ENCODE measurements at regions not wholly inside any gene's neighbourhood (a gene's known extent, or its start where the extent isn't known, plus 50 kb on each side); places are given as distances from the start of the nearest gene placed in this dataset.

- ATAC-seq (peak; percentile 53), DNase-seq (ENCODE audit: low spot score) (no peak)
Observed at GRCh38 chr3:102102394-102102793, 253.1 kb downstream of the NFKBIZ start.

DNA sequence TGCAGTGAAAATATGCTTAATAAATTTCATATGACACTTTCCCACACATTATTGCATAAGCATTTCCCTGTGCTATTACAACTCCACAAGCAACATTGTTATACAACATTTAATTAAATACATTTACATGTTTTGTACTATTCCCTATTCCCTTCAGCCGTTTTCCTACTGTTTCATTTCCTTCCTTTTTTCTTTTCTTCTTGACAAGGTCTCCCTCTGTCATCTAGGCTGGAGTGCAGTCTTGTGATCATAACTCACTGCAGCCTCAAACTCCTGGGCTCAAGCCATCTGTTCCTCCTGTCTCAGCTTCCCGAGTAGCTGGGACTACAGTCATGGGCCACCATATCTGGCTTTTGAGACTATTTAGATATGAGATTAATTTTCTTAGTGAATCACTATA is 254.7 kb downstream of the NFKBIZ start:
- ATAC-seq (no peak), DNase-seq (ENCODE audit: low spot score) (no peak)

GRCh38 chr3:102105193-102105592 is 255.9 kb downstream of the NFKBIZ start:
- no peak for DNase-seq (ENCODE audit: low spot score)

GRCh38 chr3:102106416-102107097 is 257.2 kb downstream of the NFKBIZ start:
- no peak for ATAC-seq
- DNase-seq (ENCODE audit: low spot score), result no peak

More at GRCh38 chr3:102105193-102105592, 255.9 kb downstream of the NFKBIZ start:
- no peak for ATAC-seq

DNA sequence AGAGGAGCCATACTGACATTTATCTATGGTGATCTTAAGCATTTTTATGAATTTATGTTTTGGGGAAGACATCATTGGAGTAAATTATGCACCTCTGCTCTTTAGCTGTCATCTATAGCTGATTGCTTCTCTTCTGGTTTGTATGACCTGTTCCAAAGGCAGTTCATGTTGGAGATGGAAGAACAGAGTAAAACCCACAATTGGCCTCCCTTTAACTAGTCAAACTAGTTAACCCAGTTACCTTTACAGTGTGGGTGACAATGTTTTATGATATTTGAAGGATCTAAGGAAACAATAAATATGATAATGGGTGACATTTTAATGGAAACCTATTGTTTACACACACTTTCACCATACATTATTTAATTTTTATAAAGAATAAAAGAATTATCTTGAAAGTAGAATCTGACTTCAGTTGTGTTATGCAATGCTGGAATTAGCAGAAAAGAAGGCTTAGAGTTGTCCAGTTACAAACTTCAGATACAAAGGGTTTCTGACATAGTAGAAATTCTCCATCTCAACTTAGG is 263.5 kb downstream of the NFKBIZ start:
- no peak for DNase-seq (ENCODE audit: low spot score)
- ATAC-seq, result no peak

- ATAC-seq, result peak; percentile 44
- no peak for DNase-seq (ENCODE audit: low spot score)
Observed at GRCh38 chr3:102113421-102114041, 264.2 kb downstream of the NFKBIZ start.

GRCh38 chr3:102114264-102114979 is 265.1 kb downstream of the NFKBIZ start:
- DNase-seq (ENCODE audit: low spot score) (no peak), ATAC-seq (no peak)

DNA sequence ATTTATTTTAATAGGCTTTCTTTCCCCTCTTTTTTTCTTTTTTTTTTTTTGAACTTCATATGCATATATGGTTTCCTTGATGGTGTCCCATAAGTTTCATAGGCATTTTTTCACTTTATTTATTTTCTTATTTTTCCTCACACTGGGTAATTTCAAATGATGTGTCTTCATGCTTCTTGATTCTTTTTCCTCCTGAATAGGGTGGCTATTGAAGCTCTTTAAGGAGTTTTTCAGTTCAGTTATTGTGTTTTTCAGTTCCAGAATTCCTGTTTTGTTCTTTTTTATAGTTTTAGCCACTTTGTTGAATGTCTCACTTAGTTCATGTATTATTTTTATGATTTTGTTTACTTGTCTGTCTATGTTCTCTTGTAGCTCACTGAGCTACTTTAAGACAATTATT is 273.2 kb downstream of the NFKBIZ start:
- no peak for ATAC-seq
- no peak for DNase-seq (ENCODE audit: low spot score)

GRCh38 chr3:102123590-102124190 is 274.4 kb downstream of the NFKBIZ start:
- ATAC-seq (no peak), DNase-seq (ENCODE audit: low spot score) (no peak)

DNA sequence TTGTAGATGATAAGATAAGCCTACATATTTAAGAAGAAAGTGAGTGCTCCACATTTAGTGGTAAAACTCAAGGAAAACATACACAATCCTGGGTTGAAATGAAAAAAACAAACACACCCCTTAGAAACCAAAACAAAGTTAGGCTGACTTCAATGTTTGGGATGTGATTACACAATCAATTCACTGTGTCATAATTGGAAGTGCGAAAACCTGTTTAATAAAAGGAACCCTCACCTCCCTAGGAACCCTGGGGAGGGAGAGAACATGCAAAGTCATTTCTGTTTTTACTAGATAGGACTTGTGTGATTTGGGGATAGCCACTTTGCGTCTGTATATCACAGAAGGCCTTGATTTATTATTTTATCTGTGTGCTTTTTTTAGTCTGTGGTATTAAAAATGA is 275.0 kb downstream of the NFKBIZ start:
- ATAC-seq, result peak; percentile 60
- DNase-seq (ENCODE audit: low spot score), result no peak

GRCh38 chr3:102124704-102125103 is 275.4 kb downstream of the NFKBIZ start:
- DNase-seq (ENCODE audit: low spot score) (no peak), ATAC-seq (peak; percentile 52)

GRCh38 chr3:102125197-102125993 is 276.1 kb downstream of the NFKBIZ start:
- DNase-seq (ENCODE audit: low spot score) (no peak), ATAC-seq (peak; percentile 86)

- DNase-seq (ENCODE audit: low spot score) (no peak), ATAC-seq (no peak)
Observed at GRCh38 chr3:102125994-102126368, 276.7 kb downstream of the NFKBIZ start.

DNA sequence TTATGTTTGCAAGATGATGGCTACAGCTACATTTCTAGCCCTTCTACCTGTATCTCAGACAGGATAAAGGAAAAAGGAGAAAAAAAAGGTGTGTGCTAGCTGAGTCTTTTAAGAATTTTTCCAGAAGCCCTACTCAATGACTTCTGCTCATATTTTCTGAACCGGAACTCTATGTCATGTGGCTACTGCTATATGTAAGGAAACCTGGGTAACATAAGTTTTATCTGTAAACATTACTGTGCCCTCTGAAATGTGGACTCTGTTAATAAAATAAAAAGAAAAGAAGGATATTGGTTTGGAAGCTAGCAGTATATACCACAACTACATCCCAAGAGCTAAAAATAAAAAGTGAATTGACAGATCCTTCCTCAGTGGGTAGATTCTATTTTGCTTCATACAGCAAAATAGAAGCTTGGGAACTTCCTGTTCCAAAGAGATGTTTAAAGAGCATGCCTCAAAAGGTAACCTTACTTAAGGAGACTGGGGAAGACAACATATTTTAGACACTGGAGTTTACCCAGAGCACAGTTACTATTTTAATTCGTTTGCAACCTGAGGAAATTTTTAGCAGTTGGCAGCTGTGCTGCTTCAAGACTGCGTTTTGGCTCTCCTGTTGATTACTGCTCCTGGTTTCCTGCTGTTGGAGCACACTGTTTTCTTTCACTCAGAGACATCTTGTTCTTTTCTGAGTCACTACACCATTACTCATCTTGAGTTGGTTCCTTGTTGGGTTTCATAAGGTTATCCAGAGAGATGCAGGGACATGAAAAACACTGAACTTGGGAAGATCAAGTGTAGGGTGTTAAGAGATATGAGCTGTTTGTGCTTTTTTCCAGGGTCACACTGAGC is 280.7 kb downstream of the NFKBIZ start:
- no peak for ATAC-seq
- no peak for DNase-seq (ENCODE audit: low spot score)

DNA sequence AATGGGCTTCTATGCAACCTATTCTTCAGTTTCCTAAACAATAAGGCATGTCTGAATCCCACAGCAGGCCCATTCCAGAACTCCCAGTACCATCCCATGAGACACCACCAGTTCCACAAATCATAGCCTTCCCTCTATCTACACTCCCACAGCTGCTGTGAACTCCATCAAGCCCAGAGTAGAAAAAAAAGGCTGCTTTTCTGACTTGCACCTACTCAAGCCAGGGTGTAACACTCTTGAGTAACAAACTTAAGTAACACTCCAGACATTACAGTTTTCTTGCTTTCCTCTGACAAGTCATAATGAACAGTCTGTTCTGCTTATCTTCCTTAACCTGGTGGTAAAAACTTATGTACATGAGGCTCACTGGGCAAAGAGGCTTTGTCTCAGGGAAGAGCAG is 283.1 kb downstream of the NFKBIZ start:
- ATAC-seq, result no peak
- DNase-seq (ENCODE audit: low spot score), result no peak

GRCh38 chr3:102133376-102133775 is 284.1 kb downstream of the NFKBIZ start:
- DNase-seq (ENCODE audit: low spot score) (no peak), ATAC-seq (no peak)

DNA sequence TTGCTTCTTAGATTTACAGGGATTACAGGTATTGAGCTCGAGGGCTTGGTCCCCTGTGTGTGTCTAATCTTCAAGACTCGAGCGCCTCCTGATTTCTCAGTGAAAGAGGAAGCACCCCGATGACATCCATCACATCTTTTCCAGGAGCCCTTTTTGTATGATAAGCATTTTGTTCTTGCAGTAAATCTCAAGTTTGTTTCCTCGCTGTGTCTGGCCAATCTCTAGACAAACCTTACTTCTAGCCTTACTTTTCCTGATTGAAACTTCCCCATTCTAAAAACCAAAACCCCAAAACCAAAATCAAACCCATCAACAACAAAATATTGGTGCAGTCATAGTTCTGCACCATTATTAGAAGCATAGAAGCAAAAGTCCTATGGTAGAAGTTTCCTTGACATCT is 286.0 kb downstream of the NFKBIZ start:
- ATAC-seq, result no peak
- DNase-seq (ENCODE audit: low spot score), result no peak

- DNase-seq (ENCODE audit: low spot score) (no peak), ATAC-seq (no peak)
Observed at GRCh38 chr3:102136183-102136582, 286.9 kb downstream of the NFKBIZ start.

- ATAC-seq, result no peak
Observed at GRCh38 chr3:102140116-102140515, 290.8 kb downstream of the NFKBIZ start.

More at GRCh38 chr3:102140116-102140515, 290.8 kb downstream of the NFKBIZ start:
- no peak for DNase-seq (ENCODE audit: low spot score)
